ENCODE measurements at regions not wholly inside any gene's neighbourhood (a gene's known extent, or its start where the extent isn't known, plus 50 kb on each side); places are given as distances from the start of the nearest gene placed in this dataset.

DNA sequence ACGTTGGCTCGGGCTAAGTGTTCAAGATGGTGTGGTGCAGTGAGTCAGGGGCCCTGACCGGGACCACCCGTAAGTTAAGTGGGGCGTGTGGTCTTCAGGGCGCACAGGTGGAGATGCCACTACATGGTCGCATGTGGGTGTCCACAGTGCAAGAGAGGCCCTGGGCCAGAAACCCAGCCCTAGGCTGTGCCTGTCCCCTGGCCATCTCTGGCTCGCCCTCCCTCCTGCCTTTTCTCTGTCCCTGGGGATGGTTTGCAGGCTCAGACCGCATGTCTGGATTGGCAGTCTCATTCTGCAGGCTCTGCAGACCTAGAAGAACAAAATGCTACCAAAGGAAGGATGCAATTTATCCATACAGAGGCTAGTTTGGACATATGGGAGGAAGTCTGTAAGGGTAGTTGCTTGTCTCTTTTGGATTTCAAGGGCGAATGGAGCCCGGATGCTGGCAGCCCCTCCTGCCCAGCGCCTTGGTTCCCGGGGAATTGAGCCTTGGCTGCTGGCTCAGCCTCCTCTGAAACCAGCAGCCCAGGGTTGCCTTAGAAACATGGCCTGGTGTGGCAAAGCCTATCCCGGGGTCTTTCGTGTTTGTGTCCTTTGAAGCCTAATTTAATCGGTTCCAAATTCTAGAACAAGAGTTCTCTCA, 417.5 kb upstream of the HS6ST1 start:
- intact Hi-C loops (cut with micrococcal nuclease) = no loop called here

DNA sequence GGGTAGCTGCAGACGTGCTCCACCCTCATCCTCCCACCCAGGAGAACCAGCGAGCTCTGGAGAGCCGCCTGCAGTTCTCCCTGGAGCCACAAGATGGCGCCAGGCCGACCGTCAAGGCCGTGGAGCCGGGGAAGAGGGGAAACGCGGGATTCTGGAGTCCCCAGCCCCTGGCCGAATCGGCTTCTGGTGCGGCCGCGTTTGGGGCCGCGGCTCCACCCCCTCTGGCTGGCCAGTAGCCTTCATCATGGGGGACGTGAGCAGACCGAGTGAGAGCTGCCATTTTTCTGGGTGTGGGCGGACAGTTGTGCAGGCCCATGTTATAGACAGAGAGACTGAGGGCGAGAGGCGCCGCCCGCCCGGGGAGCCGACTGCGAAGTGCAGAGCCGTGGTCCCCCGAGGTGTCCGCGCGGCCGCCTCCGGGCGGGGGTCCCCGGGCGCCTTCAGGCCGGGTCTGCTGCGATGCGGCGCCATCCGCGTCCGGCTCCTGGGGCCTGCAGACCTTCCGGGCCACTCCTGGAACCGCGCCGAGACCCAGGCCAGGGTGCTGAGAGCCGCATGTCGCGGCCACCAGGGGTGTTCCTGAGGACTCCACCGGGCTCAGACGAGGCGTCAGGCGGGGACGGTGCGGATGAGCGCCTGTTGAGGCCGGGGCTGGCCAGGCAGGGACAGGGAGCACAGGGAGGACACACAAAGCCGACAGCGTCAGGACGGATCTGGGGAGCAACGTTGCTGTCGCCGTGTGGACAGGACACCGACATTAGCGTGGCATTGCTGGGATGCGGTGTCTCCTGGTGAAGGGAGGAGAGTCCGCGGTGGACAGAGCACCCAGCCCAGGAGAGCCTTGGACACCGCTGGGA, 418.2 kb upstream of the HS6ST1 start:
- Histone ChIP-seq H3K27ac (ENCODE audit: low read length) (no peak overlapping the region), H3K9me3 (ENCODE audit: low read length) (no peaks in the 10 kb centered on the region), H3K9me2 (replicated peaks; ENCODE audit: low read length) (no peaks in the 10 kb centered on the region), H3K4me2 (ENCODE audit: low read length) (peak overlapping the region; percentile 41; the same call in 1 of the 2 replicates), H2AFZ (ENCODE audit: low read length) (no peak overlapping the region), H4K20me1 (ENCODE audit: low read length) (no peaks in the 10 kb centered on the region), H3K4me3 (ENCODE audit: low read length) (no peak overlapping the region), H3K4me1 (ENCODE audit: insufficient read depth, low read length) (no peaks in the 10 kb centered on the region), H3F3A (ENCODE audit: low read length, unreplicated experiment) (no peaks in the 10 kb centered on the region), H3K27me3 (ENCODE audit: low read length) (peaks cover 44% of the 10 kb centered on the region), H3K36me3 (ENCODE audit: low read depth, low read length) (no peaks in the 10 kb centered on the region), H3K79me2 (ENCODE audit: low read length) (no peaks in the 10 kb centered on the region), H3K9ac (ENCODE audit: low read length) (no peak overlapping the region)
- ATAC-seq (no peak; the same call in 1 of the 2 replicates), DNase-seq (peak; percentile 57)
- BruUV-seq (replicated peaks) = no TSS peak
- CTCF ChIA-PET = no interaction called here
- no peak for TF ChIP-seq EZH2phosphoT487 (IDR thresholded peaks at IDR 0.05; ENCODE audit: borderline replicate concordance, low read length)
- TF ChIP-seq, protein P1, sequence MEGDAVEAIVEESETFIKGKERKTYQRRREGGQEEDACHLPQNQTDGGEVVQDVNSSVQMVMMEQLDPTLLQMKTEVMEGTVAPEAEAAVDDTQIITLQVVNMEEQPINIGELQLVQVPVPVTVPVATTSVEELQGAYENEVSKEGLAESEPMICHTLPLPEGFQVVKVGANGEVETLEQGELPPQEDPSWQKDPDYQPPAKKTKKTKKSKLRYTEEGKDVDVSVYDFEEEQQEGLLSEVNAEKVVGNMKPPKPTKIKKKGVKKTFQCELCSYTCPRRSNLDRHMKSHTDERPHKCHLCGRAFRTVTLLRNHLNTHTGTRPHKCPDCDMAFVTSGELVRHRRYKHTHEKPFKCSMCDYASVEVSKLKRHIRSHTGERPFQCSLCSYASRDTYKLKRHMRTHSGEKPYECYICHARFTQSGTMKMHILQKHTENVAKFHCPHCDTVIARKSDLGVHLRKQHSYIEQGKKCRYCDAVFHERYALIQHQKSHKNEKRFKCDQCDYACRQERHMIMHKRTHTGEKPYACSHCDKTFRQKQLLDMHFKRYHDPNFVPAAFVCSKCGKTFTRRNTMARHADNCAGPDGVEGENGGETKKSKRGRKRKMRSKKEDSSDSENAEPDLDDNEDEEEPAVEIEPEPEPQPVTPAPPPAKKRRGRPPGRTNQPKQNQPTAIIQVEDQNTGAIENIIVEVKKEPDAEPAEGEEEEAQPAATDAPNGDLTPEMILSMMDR (conservative IDR thresholded peaks at IDR 0.05; ENCODE audit: low read depth, low read length) = peak; percentile 91
- no peak for TF ChIP-seq EZH2 (IDR thresholded peaks at IDR 0.05; ENCODE audit: low read length, unreplicated experiment)
- POLR2A ChIA-PET (ENCODE audit: unreplicated experiment) = no interaction called here
- intact Hi-C loops (cut with micrococcal nuclease) = no loop called here

More for the DNA sequence above, 417.5 kb upstream of the HS6ST1 start:
- no peak for ATAC-seq
- TF ChIP-seq EZH2 (IDR thresholded peaks at IDR 0.05; ENCODE audit: low read length, unreplicated experiment) = no peak
- TF ChIP-seq, protein P1 (conservative IDR thresholded peaks at IDR 0.05; ENCODE audit: low read depth, low read length) = no peak
- no peak for TF ChIP-seq EZH2phosphoT487 (IDR thresholded peaks at IDR 0.05; ENCODE audit: borderline replicate concordance, low read length)
- Histone ChIP-seq H3K27ac (ENCODE audit: low read length) (no peak overlapping the region), H4K20me1 (ENCODE audit: low read length) (no peaks in the 10 kb centered on the region), H2AFZ (ENCODE audit: low read length) (no peak overlapping the region), H3K9ac (ENCODE audit: low read length) (no peak overlapping the region), H3K4me2 (ENCODE audit: low read length) (no peak overlapping the region), H3K36me3 (ENCODE audit: low read depth, low read length) (no peaks in the 10 kb centered on the region), H3K9me3 (ENCODE audit: low read length) (no peaks in the 10 kb centered on the region), H3K27me3 (ENCODE audit: low read length) (peaks cover 44% of the 10 kb centered on the region), H3K4me1 (ENCODE audit: insufficient read depth, low read length) (no peaks in the 10 kb centered on the region), H3K79me2 (ENCODE audit: low read length) (no peaks in the 10 kb centered on the region), H3K4me3 (ENCODE audit: low read length) (no peak overlapping the region), H3F3A (ENCODE audit: low read length, unreplicated experiment) (no peaks in the 10 kb centered on the region), H3K9me2 (replicated peaks; ENCODE audit: low read length) (no peaks in the 10 kb centered on the region)
- ChIA-PET CTCF (no interaction called here), POLR2A (ENCODE audit: unreplicated experiment) (no interaction called here)
- DNase-seq = no peak
- no TSS peak for BruUV-seq (replicated peaks)

DNA sequence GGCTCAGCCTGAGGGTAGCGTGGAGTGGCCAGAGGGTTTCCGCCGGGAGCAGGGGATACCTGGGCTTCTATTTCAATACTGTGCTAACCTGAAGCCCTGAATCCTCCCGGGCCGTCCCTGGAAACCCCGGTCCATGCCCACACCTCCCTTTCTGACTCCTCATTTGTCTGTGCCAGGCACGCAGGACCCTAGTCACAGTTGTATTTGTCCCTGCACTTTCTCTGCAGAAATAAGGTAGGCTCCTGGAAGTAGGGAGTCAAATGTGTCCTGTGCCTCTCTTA, 418.8 kb upstream of the HS6ST1 start:
- Histone ChIP-seq H3K4me3 (ENCODE audit: low read length) (no peak overlapping the region), H3K9me3 (ENCODE audit: low read length) (no peaks in the 10 kb centered on the region), H3K4me1 (ENCODE audit: insufficient read depth, low read length) (no peaks in the 10 kb centered on the region), H3K27me3 (ENCODE audit: low read length) (peaks cover 41% of the 10 kb centered on the region), H3K9me2 (replicated peaks; ENCODE audit: low read length) (no peaks in the 10 kb centered on the region), H3K9ac (ENCODE audit: low read length) (no peak overlapping the region), H3K27ac (ENCODE audit: low read length) (no peak overlapping the region), H4K20me1 (ENCODE audit: low read length) (no peaks in the 10 kb centered on the region), H3K4me2 (ENCODE audit: low read length) (no peak overlapping the region), H3F3A (ENCODE audit: low read length, unreplicated experiment) (no peaks in the 10 kb centered on the region), H3K79me2 (ENCODE audit: low read length) (no peaks in the 10 kb centered on the region), H2AFZ (ENCODE audit: low read length) (no peak overlapping the region), H3K36me3 (ENCODE audit: low read depth, low read length) (no peaks in the 10 kb centered on the region)
- no TSS peak for BruUV-seq (replicated peaks)
- intact Hi-C loops (cut with micrococcal nuclease) = no loop called here
- POLR2A ChIA-PET (ENCODE audit: unreplicated experiment) = no interaction called here
- CTCF ChIA-PET = no interaction called here
- DNase-seq (no peak), ATAC-seq (no peak)
- TF ChIP-seq, protein P1 (conservative IDR thresholded peaks at IDR 0.05; ENCODE audit: low read depth, low read length) = no peak
- TF ChIP-seq EZH2phosphoT487 (IDR thresholded peaks at IDR 0.05; ENCODE audit: borderline replicate concordance, low read length) = no peak
- no peak for TF ChIP-seq EZH2 (IDR thresholded peaks at IDR 0.05; ENCODE audit: low read length, unreplicated experiment)
